ENCODE measurements at regions not wholly inside any gene's neighbourhood (a gene's known extent, or its start where the extent isn't known, plus 50 kb on each side); places are given as distances from the start of the nearest gene placed in this dataset.
"Not testable (repeated sequence)": the region's sequence is repeated elsewhere in the genome, so short reads cannot be mapped to it uniquely, and the experiment has no call there.

- DNase-seq (ENCODE audit: low read depth), result no peak
Observed at GRCh38 chr9:120338340-120338739, 241.6 kb downstream of the CDK5RAP2 start.

DNA sequence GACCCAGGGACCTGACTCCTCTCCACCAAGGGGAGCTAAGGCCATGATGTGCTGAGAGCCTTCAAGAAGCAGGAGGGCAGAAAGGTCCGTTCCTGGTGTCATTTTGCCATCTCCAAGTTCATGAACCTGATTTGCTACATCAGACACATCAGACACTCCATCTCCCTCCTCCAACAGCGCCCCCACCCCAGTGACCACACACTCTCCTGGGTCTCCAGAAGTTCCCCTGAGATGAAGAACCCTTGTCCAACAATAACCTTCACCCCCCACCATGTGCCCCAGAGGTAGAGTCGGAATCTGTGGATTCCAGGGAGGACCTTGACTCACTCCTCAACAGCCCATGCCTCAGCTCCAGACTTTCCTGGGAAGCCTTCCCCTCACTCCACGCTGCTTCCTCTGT, 242.8 kb downstream of the CDK5RAP2 start:
- no peak for DNase-seq (ENCODE audit: low read depth)

GRCh38 chr9:120336753-120337090, 243.2 kb downstream of the CDK5RAP2 start:
- DNase-seq (ENCODE audit: low read depth), result no peak

GRCh38 chr9:120336021-120336752, 243.8 kb downstream of the CDK5RAP2 start:
- DNase-seq (ENCODE audit: low read depth), result peak; percentile 12

GRCh38 chr9:120331913-120332312, 248.1 kb downstream of the CDK5RAP2 start:
- DNase-seq (ENCODE audit: low read depth), result no peak

DNA sequence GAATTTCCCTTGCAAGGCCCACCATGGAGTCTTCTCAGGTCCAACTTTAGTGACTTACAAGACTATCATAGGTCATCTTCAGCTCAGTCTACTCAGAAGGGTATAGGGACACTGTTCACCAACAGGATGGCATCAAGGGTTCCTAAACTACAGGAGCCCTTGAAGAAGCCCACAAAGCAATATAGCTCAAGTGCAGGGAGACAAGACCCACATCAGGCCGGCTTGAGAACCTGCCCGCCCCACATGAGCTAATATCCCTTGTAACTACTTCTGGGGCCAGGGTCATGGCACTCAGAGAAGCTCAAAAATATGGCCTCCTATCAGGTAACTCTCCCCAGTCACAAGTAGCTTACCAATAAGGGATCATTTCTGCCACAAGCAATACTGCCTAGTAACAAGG, 249.9 kb downstream of the CDK5RAP2 start:
- DNase-seq (ENCODE audit: low read depth), result no peak

DNA sequence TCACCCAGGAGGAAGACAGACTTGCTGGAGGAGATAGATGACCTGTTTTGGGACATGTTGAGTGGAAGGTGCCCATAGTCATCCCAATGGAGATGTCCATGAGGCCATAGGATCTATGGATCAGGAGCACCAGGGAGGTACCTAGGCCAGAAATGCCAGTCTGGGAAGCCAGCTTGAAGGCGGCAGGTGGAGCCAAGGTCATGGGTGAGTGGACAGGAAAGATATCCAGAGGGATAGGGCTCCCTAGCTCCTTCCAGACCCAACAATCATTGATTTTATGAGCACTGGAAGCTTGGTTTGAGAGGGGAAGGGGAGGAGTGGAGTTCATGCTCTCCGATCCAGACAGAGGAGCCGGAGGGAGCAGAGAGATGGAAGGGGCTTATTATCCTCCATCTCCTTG, 252.6 kb downstream of the CDK5RAP2 start:
- DNase-seq (ENCODE audit: low read depth), result no peak

DNA sequence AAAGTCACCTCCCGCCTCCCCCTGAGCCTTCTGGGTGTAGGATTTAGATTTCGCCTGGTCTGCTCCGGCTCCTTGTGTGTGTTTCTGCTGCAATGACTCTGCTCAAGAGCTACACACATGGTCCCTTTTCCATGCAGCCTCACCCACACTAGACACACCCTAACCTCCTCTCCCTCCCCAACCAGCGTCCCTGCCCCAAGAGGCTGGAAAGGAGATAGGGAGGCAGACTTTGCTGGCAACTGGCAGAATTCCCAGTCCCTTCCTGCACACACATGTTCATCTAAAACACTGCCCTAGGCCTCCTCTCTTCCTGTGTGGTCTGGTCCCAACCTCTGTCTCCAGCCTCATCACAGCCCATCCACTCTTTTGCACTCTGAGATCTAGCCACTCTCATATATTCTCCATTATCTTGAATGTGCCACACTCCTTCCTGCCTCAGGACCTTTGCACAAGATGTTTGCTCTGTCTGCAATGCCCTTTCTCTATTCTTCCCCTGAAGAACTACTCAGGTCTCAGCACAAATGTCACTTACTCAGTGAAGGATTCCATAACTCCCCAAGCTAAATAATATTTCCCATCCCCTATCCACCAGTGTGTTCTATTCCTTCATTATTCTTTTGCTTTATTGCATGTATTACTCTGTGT, 253.8 kb downstream of the CDK5RAP2 start:
- no peak for DNase-seq (ENCODE audit: low read depth)

DNA sequence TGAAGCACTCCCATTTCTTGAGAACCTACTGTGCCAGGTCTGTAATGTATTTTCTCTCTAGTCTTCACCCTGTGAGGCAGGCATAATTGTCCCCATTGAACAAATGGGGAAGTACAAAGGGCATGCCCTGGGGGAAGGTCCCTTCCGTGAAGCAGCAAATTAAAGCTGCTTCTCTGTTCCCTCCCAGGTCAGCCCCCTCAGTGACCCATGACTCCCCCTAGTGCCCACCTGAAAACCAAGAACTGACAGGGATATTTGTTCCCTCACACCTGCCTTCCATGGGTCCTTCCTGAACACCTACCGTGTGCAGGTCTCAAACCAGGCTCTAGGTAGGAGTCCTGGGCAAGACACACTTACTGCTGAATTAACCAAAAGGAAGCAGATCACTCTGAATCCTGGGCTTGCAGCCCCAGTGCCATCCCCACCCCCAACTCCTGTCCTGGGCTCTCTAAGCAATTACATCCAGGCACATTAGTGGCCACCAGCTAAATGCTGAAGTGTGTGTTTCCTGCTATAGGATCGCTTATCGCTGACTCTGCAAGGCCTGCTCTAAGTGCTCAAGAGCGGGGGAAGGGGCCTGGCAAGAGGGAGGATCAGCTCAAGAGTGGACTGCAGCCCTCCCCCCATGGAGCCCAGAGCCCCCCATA, 254.8 kb downstream of the CDK5RAP2 start:
- DNase-seq (ENCODE audit: low read depth), result no peak

GRCh38 chr9:120324461-120324860, 255.5 kb downstream of the CDK5RAP2 start:
- DNase-seq (ENCODE audit: low read depth), result no peak

GRCh38 chr9:120323125-120323524, 256.8 kb downstream of the CDK5RAP2 start:
- no peak for DNase-seq (ENCODE audit: low read depth)

DNA sequence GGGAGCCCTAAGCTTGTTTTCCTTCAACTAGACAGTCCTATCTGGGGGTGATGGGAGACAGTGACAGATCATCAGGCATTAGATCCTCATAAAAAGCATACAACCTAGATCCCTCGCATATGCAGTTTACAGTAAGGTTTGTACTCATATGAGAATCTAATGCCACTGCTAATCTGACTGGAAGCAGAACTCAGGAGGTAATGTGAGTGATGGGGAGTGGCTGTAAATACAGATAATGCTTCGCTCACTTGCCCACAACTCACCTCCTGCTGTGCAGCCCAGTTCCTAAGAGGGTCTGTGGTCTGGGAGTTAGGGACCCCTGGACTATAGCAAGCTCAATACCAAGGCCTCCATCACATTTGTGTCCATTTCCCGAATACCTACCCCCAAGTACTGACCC, 260.5 kb downstream of the CDK5RAP2 start:
- no peak for DNase-seq (ENCODE audit: low read depth)

GRCh38 chr9:120315154-120315553, 264.8 kb downstream of the CDK5RAP2 start:
- DNase-seq (ENCODE audit: low read depth), result no peak

- no peak for DNase-seq (ENCODE audit: low read depth)
Observed at GRCh38 chr9:120312031-120312430, 267.9 kb downstream of the CDK5RAP2 start.

- DNase-seq (ENCODE audit: low read depth), result no peak
Observed at GRCh38 chr9:120310035-120310434, 269.9 kb downstream of the CDK5RAP2 start.

DNA sequence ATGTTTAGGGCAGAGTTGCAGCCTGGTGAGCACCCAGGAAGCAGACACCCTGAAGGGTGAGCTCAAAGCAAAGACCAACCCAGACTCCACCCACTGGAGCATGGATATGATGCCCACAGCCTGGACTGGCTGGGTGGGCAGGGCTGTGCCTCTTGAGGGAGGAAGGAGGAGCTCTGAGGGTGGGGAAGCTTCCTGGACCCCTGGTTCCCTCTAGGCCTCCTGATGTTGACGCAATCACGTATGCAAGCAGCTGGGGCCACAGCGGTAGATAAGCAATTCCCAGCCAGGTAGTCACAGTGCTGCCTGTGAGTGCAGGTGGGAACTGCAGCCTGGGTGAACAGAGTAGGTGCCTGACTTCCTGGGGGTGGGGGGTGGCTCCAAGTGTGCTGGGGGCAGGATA, 271.5 kb downstream of the CDK5RAP2 start:
- no peak for DNase-seq (ENCODE audit: low read depth)

DNA sequence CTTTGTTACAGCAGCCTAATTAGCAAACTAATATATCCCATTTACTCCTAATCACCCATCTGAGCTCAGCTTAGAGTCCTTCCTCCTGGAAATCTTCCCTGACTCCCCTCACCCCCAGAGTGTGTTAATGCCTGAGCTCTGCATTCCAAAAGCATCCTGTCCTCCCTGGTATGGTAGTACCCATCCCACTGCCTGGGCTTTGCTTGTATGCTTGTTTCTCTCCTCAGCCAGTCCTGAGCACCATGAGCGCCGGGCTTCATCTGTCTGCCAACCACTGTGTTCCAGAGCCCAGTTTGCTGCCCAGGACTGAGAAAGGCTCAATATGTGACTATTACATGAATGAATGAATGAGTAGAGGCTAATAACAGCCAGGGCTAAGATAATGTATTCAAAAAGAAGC, 272.4 kb downstream of the CDK5RAP2 start:
- no peak for DNase-seq (ENCODE audit: low read depth)

DNA sequence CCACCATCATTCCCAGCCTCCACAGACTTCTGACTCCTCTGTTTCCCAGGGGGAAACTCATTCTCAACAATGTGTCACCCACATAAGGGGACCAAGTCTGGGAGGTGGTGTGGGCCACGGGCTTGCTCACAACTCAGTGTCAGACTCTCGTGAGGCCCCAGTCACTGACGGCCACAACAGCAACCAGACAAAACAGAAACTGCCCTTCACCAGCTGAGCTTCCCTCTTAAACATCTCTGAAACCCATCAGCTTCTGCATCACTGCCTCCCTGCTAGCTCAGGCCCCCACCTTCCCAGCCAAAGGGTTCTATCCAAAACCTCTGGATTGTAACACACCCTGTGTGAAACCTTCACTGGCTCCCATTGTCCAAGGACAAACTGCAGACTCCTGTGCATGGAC, 273.4 kb downstream of the CDK5RAP2 start:
- DNase-seq (ENCODE audit: low read depth), result no peak

DNA sequence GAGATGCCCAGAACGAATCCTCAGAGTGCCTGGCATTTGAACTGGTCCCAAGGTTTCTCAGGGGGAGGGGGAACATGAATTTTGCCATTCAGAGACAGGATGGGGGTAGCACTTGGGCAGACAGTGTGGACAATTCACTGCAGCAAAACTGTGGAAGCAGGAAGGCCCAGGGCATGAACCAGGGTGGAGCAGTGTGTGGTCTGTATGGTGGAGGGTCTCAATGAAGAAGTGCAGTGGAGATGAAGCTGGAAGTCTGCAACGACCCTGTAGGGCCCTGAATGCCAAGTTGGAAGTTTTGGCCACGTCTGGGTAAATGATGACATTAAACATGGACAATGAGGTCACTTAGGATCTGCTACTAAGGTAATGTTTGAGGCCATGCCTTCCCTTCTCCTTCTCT, 273.9 kb downstream of the CDK5RAP2 start:
- DNase-seq (ENCODE audit: low read depth), result no peak

DNA sequence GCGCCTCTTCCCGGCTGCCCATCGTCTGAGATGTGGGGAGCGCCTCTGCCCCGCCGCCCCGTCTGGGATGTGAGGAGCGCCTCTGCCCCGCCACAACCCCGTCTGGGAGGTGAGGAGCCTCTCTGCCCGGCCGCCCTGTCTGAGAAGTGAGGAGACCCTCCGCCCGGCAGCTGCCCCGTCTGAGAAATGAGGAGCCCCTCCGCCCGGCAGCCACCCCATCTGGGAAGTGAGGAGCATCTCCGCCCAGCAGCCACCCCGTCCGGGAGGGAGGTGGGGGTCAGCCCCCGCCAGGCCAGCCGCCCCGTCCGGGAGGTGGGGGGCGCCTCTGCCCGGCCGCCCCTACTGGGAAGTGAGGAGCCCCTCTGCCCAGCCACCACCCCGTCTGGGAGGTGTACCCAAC, 275.1 kb downstream of the CDK5RAP2 start:
- DNase-seq (ENCODE audit: low read depth), result not testable (repeated sequence)

GRCh38 chr9:120303519-120303918, 276.4 kb downstream of the CDK5RAP2 start:
- no peak for DNase-seq (ENCODE audit: low read depth)

DNA sequence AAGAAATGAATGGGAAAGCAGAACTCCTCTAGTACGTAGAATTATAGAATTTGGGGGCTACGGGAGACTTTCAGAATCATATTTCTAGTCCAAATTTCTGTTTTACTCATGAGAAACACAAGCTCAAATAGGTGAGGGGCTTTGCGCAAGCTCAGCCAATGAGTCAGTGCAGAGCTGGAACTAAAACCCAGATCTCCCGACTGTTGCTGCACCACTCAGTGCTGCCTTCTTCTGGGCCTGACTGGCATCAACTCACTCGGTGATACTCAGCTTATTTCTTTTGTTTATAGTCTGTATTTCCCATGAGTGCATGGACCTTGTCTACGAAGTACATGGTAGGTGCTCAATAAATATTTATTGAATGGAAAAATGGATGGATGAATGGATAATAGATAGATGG, 280.2 kb downstream of the CDK5RAP2 start:
- DNase-seq (ENCODE audit: low read depth), result no peak

DNA sequence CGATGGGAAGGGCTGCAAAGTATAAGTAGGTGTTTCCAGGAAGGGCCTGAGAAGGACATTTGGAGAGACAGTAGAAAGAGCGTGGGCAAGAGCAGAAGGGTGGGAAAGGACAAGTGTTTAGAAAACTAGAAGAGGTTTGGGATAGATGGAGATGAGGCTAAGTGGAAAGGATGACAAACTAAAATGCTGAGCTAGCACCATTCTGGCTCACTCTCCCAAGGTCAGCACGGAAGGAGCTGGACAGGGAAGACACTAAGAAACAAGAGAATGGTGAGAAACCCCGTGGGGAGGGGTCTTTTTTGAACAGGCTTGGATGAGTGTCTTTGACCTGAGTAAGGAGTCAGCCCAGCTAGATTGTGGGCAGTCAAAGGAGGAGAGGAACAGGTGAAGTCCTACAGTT, 286.0 kb downstream of the CDK5RAP2 start:
- DNase-seq (ENCODE audit: low read depth), result no peak

GRCh38 chr9:120292606-120293005, 287.4 kb downstream of the CDK5RAP2 start:
- no peak for DNase-seq (ENCODE audit: low read depth)
